MCF 10A (cell line): ENCODE measurements at regions not wholly inside any gene's neighbourhood (a gene's known extent, or its start where the extent isn't known, plus 50 kb on each side); places are given as distances from the start of the nearest gene placed in this dataset.

Experiments used
- BruUV-seq: library from RNA; stranded (reverse); fragments of 400-500 nt; replicated peaks from 2 replicates; lab custom pipeline; 2021; lab: Mats Ljungman, UMichigan
- CTCF ChIA-PET: fragments of 300-600 bp; sonication (Branson Sonifier 250); formaldehyde crosslinking; extraction: SDS; loops from one replicate; lab custom pipeline; 2021; ENCODE audit warnings: antibody characterized with exemption, inconsistent platforms; lab: Yijun Ruan, JAX
- POLR2A ChIA-PET: fragments of 300-600, 350-650 bp; sonication (Branson Sonifier 250); formaldehyde crosslinking; extraction: SDS; loops from one replicate; lab custom pipeline; 2020; ENCODE audit warnings: antibody characterized with exemption, inconsistent platforms; lab: Yijun Ruan, JAX
- DNase-seq: peaks from one replicate; pipeline ENCODE4 v3.0.0-alpha.2; 2018; ENCODE audit not compliant: unreplicated experiment
- H3K27ac Mint-ChIP-seq: one replicate; pipeline ENCODE4 v1.8.0; 2022; ENCODE audit warnings: mild to moderate bottlenecking, low read depth, mixed read lengths; ENCODE audit not compliant: unreplicated experiment
- H3K27me3 Mint-ChIP-seq: one replicate; pipeline ENCODE4 v1.8.0; 2022; ENCODE audit warnings: mixed read lengths; ENCODE audit not compliant: insufficient read depth, unreplicated experiment
- H3K36me3 Mint-ChIP-seq: one replicate; pipeline ENCODE4 v1.8.0; 2022; ENCODE audit warnings: mild to moderate bottlenecking, moderate library complexity, mixed read lengths; ENCODE audit not compliant: insufficient read depth, unreplicated experiment
- H3K4me1 Mint-ChIP-seq: one replicate; pipeline ENCODE4 v1.8.0; 2022; ENCODE audit warnings: mixed read lengths; ENCODE audit not compliant: insufficient read depth, unreplicated experiment
- H3K4me3 Mint-ChIP-seq: one replicate; pipeline ENCODE4 v1.8.0; 2022; ENCODE audit warnings: mild to moderate bottlenecking, moderate library complexity, mixed read lengths; ENCODE audit not compliant: unreplicated experiment
- H3K9me3 Mint-ChIP-seq: one replicate; pipeline ENCODE4 v1.8.0; 2022; ENCODE audit warnings: mixed read lengths; ENCODE audit not compliant: unreplicated experiment
- CTCF ChIP-seq: fragments of 200-600 bp; IDR thresholded peaks from one replicate; pipeline ENCODE4 v1.8.0; 2022; ENCODE audit warnings: antibody characterized with exemption, mild to moderate bottlenecking; ENCODE audit not compliant: unreplicated experiment
- intact Hi-C: fragments of 100-400 bp; cut with micrococcal nuclease; formaldehyde crosslinking; loops from 2 replicates; pipeline ENCODE4 v1.14.1; 2022

GRCh38 chr6:121652223-121652622 is 216.8 kb downstream of the GJA1 start:
- DNase-seq, result no peak
- no peak overlapping the region for H3K27ac Mint-ChIP-seq
- no peak for TF ChIP-seq CTCF
- H3K27me3 Mint-ChIP-seq, result no peaks in the 10 kb centered on the region
- intact Hi-C loops, result no loop called here
- BruUV-seq, result no TSS peak
- ChIA-PET CTCF (no interaction called here), POLR2A (no interaction called here)
- H3K36me3 Mint-ChIP-seq, result no peaks in the 10 kb centered on the region
- no peak overlapping the region for H3K4me3 Mint-ChIP-seq
- no peaks in the 10 kb centered on the region for H3K9me3 Mint-ChIP-seq
- H3K4me1 Mint-ChIP-seq, result peaks cover 6% of the 10 kb centered on the region

GRCh38 chr6:121652726-121653623 is 217.5 kb downstream of the GJA1 start:
- Mint-ChIP-seq H3K27me3 (no peaks in the 10 kb centered on the region), H3K27ac (no peak overlapping the region), H3K4me3 (no peak overlapping the region), H3K36me3 (no peaks in the 10 kb centered on the region), H3K9me3 (no peaks in the 10 kb centered on the region), H3K4me1 (peaks cover 3% of the 10 kb centered on the region)
- intact Hi-C loops, result no loop called here
- BruUV-seq, result no TSS peak
- peak; percentile 83 for DNase-seq
- no peak for TF ChIP-seq CTCF
- ChIA-PET CTCF (interaction anchor here (1.0 kb wide), 1 partner anchor 21 kb away, joined by 4 read pairs; no protein-coding TSS in a partner anchor), POLR2A (interaction anchor here (1.0 to 1.4 kb wide), 2 partner anchors 9 to 21 kb away, joined by 4 to 5 read pairs; no protein-coding TSS in a partner anchor)

GRCh38 chr6:121653624-121654008 is 218.2 kb downstream of the GJA1 start:
- TF ChIP-seq CTCF, result no peak
- H3K9me3 Mint-ChIP-seq, result no peaks in the 10 kb centered on the region
- no peak overlapping the region for H3K4me3 Mint-ChIP-seq
- ChIA-PET CTCF (interaction anchor here (1.0 kb wide), 1 partner anchor 21 kb away, joined by 4 read pairs; no protein-coding TSS in a partner anchor), POLR2A (interaction anchor here (1.0 to 1.4 kb wide), 2 partner anchors 9 to 22 kb away, joined by 4 to 5 read pairs; no protein-coding TSS in a partner anchor)
- H3K36me3 Mint-ChIP-seq, result no peaks in the 10 kb centered on the region
- no peaks in the 10 kb centered on the region for H3K27me3 Mint-ChIP-seq
- BruUV-seq, result no TSS peak
- no peak overlapping the region for H3K27ac Mint-ChIP-seq
- no peak for DNase-seq
- intact Hi-C loops, result no loop called here
- no peaks in the 10 kb centered on the region for H3K4me1 Mint-ChIP-seq

- Mint-ChIP-seq H3K27ac (no peak overlapping the region), H3K27me3 (no peaks in the 10 kb centered on the region)
- no TSS peak for BruUV-seq
These were observed 222.5 kb downstream of the GJA1 start for GRCh38 chr6:121657972-121658371.

More at GRCh38 chr6:121657972-121658371, 222.5 kb downstream of the GJA1 start:
- ChIA-PET POLR2A (no interaction called here), CTCF (no interaction called here)
- intact Hi-C loops, result no loop called here
- H3K9me3 Mint-ChIP-seq, result no peaks in the 10 kb centered on the region
- H3K36me3 Mint-ChIP-seq, result no peaks in the 10 kb centered on the region
- no peak for TF ChIP-seq CTCF
- no peaks in the 10 kb centered on the region for H3K4me1 Mint-ChIP-seq
- no peak overlapping the region for H3K4me3 Mint-ChIP-seq
- DNase-seq, result no peak
